HCEC 1CT (cell line): ENCODE measurements at regions not wholly inside any gene's neighbourhood (a gene's known extent, or its start where the extent isn't known, plus 50 kb on each side); places are given as distances from the start of the nearest gene placed in this dataset.

ENCODE experiments used
- DNase-seq: peaks from one replicate; pipeline ENCODE4 v3.0.0-alpha.2; 2017

GRCh38 chr12:92574911-92575570, 127.7 kb upstream of the PLEKHG7 start:
- DNase-seq, result no peak

DNA sequence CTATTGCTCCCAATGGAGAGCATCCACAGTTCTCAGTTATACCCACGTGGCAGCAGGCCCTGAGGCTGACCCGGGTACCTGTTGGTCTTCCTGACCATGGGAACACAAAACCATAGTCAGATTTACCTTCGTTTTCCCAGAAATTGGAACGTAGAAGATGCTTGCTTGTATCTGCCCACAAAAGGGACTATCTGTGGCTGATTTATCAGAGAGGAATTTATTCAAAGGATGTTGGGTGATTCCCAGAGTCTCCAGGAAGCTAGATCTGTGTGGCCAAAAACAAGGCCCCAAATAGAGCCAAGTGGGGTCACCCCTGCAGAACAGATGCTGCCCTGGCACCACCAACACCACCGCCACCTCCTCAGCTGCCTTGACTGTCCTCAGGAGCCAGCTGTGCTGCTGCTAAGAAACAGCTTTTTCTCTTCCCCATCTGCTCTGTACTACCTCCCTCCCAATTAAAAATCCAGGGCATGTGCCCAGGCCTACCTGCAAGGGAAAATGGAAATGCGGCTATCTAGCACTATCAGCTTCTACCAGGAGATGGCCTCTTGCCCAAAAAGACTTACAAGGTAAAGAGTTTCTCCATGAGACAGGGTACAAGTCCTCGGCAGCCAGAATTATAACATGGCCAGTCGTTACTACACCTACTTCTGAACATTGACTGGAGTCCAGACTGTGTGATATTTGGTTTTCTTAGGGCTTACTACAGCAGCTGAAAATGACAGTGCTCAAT, 128.6 kb upstream of the PLEKHG7 start:
- DNase-seq, result peak; percentile 24

GRCh38 chr12:92573104-92573503, 129.7 kb upstream of the PLEKHG7 start:
- DNase-seq, result no peak

GRCh38 chr12:92571844-92572543, 130.8 kb upstream of the PLEKHG7 start:
- no peak for DNase-seq

GRCh38 chr12:92571169-92571568, 131.6 kb upstream of the PLEKHG7 start:
- no peak for DNase-seq

- peak; percentile 70 for DNase-seq
Observed at GRCh38 chr12:92570056-92570753, 132.6 kb upstream of the PLEKHG7 start.

- no peak for DNase-seq
Observed at GRCh38 chr12:92568691-92569090, 134.1 kb upstream of the PLEKHG7 start.

GRCh38 chr12:92566448-92567019, 136.3 kb upstream of the PLEKHG7 start:
- DNase-seq, result no peak

DNA sequence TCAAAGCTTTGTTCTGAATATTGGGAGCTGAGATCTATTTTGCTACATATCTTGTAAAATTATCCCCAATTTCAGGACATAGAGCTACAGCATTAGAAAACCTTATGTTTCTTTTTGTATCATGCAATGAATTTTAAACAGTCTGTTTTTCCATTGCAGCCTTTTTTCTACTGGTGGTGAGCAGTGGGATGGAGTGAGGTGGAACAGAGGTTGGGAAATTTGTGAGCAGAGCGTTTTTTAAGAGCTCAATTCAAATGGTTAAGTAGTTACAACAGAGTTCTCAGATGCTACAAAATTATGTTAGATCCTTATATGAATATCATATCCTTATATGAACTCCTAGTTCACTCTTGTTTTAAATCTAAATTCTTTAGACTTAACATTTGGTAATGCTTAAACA, 139.0 kb upstream of the PLEKHG7 start:
- DNase-seq, result no peak

GRCh38 chr12:92562063-92562734, 140.6 kb upstream of the PLEKHG7 start:
- DNase-seq, result no peak

GRCh38 chr12:92561543-92561899, 141.3 kb upstream of the PLEKHG7 start:
- peak; percentile 60 for DNase-seq

GRCh38 chr12:92560713-92561542, 141.9 kb upstream of the PLEKHG7 start:
- no peak for DNase-seq

DNA sequence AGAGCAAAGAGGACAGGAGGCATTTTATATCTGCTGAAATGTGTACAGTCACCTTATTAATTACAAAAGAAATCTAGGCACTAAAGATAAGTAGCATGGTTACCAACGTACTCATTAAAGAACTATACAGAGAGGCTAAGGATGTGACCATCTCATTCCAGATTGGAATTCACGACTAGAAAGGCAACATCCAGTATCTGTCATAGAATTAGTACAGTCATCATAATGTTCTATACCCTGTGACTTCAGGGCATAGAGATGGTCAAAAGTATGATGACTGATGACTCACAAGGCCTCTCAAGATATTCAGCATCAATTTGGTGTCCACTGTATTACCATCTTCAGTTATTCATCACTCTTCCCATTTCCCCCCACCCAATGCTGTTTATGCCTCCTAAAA, 144.0 kb upstream of the PLEKHG7 start:
- DNase-seq, result peak; percentile 43

GRCh38 chr12:92558215-92558773, 144.5 kb upstream of the PLEKHG7 start:
- DNase-seq, result no peak

GRCh38 chr12:92557422-92557724, 145.4 kb upstream of the PLEKHG7 start:
- DNase-seq, result no peak

GRCh38 chr12:92556637-92557421, 146.0 kb upstream of the PLEKHG7 start:
- no peak for DNase-seq

DNA sequence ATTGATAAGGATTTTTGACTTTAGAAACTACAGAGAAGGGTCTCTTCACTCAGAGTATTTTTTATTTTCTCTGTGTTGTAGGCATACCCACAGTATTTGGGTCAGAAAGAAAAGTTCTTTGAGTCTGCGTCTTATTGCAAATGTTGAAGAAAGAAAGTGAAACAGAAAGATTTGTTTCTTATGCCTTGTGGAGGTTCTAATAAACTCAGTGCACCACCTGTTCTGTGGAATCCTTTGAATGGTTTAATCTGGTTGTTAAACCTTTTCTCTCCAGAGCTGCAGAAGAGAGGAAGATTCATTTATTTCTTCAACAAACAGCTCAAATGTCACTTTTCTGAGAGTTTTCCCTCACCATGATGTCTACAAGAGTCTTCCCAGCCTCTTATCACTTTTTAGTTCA, 146.6 kb upstream of the PLEKHG7 start:
- DNase-seq, result no peak

DNA sequence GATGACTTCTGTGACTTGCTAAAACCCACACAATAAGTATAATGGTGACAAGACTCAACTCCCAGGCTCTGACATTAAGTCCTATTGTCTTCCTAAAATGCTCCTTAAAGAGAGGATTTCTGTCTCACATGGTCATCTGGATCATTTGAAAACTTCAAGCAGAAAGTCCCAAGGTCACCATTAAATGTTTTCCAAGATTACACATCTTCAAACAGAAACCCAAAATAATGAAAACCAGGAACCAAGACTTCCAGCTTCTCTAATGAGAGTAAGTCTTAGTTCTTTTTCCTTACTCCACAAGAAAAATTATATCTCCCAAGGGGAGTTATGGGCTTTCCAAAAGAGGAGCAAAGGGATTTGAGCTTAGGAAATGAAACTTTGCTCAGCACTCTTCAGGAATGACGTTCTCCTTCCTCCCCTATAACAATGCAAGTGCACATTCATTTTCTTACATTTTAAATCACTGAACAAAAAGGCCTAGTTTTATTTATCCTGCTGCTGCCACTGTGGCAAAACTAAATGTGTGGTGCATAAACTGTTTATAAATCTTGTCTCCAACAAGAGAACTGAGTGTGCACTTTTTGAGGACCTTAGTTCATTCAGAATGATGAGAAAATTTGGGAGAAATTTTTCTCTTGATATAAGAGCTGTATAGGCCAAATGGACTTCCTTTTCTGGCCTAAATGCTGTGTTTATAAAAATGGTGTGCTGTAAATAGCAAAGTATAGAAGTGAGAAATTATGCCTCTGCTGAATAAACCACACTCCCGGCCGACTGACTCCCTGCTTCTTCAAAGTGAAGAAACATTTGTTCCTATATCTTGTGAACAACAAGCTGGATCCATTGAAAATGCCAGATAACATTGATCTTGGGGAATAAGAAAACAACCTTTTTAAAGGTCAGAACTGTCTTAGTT, 148.4 kb upstream of the PLEKHG7 start:
- no peak for DNase-seq

DNA sequence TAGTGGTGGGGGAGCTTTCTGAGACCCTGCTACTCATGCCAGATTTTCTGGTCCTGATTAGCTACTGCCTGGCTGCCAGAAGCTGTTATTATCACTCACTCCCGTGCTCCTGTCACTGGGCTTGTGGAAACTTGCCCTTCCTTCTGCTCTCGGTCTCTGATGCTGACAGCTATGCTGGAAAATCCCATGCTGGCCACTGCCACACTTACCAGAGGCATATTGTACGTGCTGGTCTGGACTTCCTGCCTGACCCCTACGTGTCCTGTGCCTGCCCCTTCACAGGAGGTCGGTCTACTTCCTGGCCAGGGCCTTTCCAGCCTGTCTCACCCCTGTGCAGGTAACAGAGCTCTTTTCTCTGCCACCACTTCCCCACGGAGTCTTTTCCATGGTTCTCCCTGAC, 149.4 kb upstream of the PLEKHG7 start:
- DNase-seq, result no peak
